ENCODE measurements at regions not wholly inside any gene's neighbourhood (a gene's known extent, or its start where the extent isn't known, plus 50 kb on each side); places are given as distances from the start of the nearest gene placed in this dataset.
A peak's percentile ranks its signal among the peaks of the same experiment; 100 is the strongest.
"Not testable (repeated sequence)": the region's sequence is repeated elsewhere in the genome, so short reads cannot be mapped to it uniquely, and the experiment has no call there.

DNA sequence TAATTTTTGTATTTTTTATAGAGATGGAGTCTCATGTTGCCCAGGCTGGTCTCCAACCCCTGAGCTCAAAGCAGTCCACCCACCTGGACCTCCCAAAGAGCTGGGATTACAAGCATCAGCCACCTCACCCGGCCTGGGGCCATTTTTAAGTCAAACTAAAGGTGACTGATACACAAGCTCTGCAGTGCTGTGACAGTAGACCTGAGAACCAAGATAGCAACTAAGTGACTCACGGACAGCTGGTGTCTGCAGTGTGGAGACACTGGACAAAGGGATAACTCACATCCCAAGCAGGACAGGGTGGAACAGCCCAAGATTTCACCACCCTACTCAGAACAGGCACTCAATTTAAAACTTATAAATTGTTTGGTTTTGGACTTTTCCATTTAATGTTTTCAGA, 402.5 kb downstream of the CD83 start:
- H3K27ac ChIP-seq = no peak overlapping the region
- peak in 1 of 2 experiments; percentile 58 for DNase-seq
- TF ChIP-seq, protein P1, sequence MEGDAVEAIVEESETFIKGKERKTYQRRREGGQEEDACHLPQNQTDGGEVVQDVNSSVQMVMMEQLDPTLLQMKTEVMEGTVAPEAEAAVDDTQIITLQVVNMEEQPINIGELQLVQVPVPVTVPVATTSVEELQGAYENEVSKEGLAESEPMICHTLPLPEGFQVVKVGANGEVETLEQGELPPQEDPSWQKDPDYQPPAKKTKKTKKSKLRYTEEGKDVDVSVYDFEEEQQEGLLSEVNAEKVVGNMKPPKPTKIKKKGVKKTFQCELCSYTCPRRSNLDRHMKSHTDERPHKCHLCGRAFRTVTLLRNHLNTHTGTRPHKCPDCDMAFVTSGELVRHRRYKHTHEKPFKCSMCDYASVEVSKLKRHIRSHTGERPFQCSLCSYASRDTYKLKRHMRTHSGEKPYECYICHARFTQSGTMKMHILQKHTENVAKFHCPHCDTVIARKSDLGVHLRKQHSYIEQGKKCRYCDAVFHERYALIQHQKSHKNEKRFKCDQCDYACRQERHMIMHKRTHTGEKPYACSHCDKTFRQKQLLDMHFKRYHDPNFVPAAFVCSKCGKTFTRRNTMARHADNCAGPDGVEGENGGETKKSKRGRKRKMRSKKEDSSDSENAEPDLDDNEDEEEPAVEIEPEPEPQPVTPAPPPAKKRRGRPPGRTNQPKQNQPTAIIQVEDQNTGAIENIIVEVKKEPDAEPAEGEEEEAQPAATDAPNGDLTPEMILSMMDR (conservative IDR thresholded peaks at IDR 0.05) = no peak
- TF ChIP-seq EZH2 (IDR thresholded peaks at IDR 0.05; ENCODE audit: low read depth) = no peak
- no peaks in the 10 kb centered on the region for H3F3A ChIP-seq (ENCODE audit: insufficient read depth, low read depth)
- no peaks in the 10 kb centered on the region for H3K36me3 ChIP-seq (ENCODE audit: low read depth)
- H3K9me3 ChIP-seq (ENCODE audit: insufficient read depth, low read depth) = no peaks in the 10 kb centered on the region
- H3K79me2 ChIP-seq (ENCODE audit: low read depth) = no peaks in the 10 kb centered on the region
- intact Hi-C loops (cut with micrococcal nuclease; ENCODE audit: unreplicated experiment) = no loop called here
- BruUV-seq (replicated peaks) = no TSS peak
- no peak overlapping the region for H2AFZ ChIP-seq
- no peaks in the 10 kb centered on the region for H3K9me2 ChIP-seq (ENCODE audit: insufficient read depth)
- no peaks in the 10 kb centered on the region for H3K4me1 ChIP-seq (replicated peaks; ENCODE audit: insufficient read depth)
- ChIA-PET CTCF (no interaction called here), POLR2A (ENCODE audit: unreplicated experiment) (no interaction called here)
- no peaks in the 10 kb centered on the region for H4K20me1 ChIP-seq (ENCODE audit: insufficient read depth)
- no peak overlapping the region for H3K4me2 ChIP-seq
- no peak overlapping the region for H3K4me3 ChIP-seq
- H3K27me3 ChIP-seq (ENCODE audit: insufficient read depth, low read depth) = no peaks in the 10 kb centered on the region

DNA sequence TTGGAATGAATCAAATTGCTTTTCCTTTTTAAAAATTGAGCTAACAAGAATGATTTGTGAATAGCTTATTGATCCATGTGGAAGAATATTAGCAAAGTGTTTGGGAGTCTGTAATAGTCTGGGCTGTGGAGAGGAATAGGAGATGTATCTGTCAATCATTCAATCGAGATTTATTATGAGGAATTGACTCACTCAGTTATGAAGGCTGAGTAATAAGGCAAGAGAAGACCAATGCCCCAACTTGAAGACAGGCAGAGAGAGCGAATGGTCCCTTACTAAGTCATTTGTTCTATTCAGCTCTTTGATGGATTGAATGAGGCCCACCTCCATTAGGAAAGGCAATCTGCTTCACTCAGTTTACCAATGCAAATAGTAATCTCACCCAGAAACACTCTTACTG, 403.0 kb downstream of the CD83 start:
- H3K36me3 ChIP-seq (ENCODE audit: low read depth) = no peaks in the 10 kb centered on the region
- no peaks in the 10 kb centered on the region for H3K4me1 ChIP-seq (replicated peaks; ENCODE audit: insufficient read depth)
- no peak overlapping the region for H3K4me3 ChIP-seq
- intact Hi-C loops (cut with micrococcal nuclease; ENCODE audit: unreplicated experiment) = no loop called here
- no TSS peak for BruUV-seq (replicated peaks)
- ChIA-PET POLR2A (ENCODE audit: unreplicated experiment) (no interaction called here), CTCF (no interaction called here)
- H4K20me1 ChIP-seq (ENCODE audit: insufficient read depth) = no peaks in the 10 kb centered on the region
- H3K27me3 ChIP-seq (ENCODE audit: insufficient read depth, low read depth) = no peaks in the 10 kb centered on the region
- TF ChIP-seq EZH2 (IDR thresholded peaks at IDR 0.05; ENCODE audit: low read depth) = no peak
- TF ChIP-seq, protein P1 (conservative IDR thresholded peaks at IDR 0.05) = no peak
- H3F3A ChIP-seq (ENCODE audit: insufficient read depth, low read depth) = no peaks in the 10 kb centered on the region
- no peaks in the 10 kb centered on the region for H3K79me2 ChIP-seq (ENCODE audit: low read depth)
- no peak overlapping the region for H2AFZ ChIP-seq
- H3K4me2 ChIP-seq = no peak overlapping the region
- no peaks in the 10 kb centered on the region for H3K9me3 ChIP-seq (ENCODE audit: insufficient read depth, low read depth)
- DNase-seq = no peak
- no peaks in the 10 kb centered on the region for H3K9me2 ChIP-seq (ENCODE audit: insufficient read depth)
- no peak overlapping the region for H3K27ac ChIP-seq

DNA sequence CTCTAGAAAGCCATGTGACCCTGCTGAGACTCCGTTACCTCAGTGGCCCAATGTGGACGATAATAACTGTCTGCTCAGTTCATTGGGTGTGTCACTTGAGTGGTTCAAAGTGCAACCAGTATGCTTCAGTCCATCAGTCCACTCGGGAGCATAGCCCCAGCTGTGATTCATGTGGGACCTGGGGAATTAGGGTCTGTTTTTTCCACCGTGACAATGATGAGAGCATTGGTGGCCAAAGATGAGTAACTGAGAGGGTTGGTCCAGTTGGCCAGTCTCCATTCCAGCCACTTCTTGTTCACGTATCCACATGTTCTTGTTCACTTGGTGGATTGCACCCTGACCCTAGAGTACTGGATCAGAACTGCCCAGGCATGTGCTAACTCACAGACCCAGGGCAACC, 403.6 kb downstream of the CD83 start:
- intact Hi-C loops (cut with micrococcal nuclease; ENCODE audit: unreplicated experiment) = no loop called here
- ChIA-PET CTCF (no interaction called here), POLR2A (ENCODE audit: unreplicated experiment) (no interaction called here)
- TF ChIP-seq EZH2 (IDR thresholded peaks at IDR 0.05; ENCODE audit: low read depth) = no peak
- TF ChIP-seq, protein P1 (conservative IDR thresholded peaks at IDR 0.05) = no peak
- BruUV-seq (replicated peaks) = no TSS peak
- H3K27ac ChIP-seq = no peak overlapping the region
- H2AFZ ChIP-seq = no peak overlapping the region
- no peaks in the 10 kb centered on the region for H3K27me3 ChIP-seq (ENCODE audit: insufficient read depth, low read depth)
- DNase-seq = no peak
- no peaks in the 10 kb centered on the region for H3K4me1 ChIP-seq (replicated peaks; ENCODE audit: insufficient read depth)
- no peaks in the 10 kb centered on the region for H3K9me3 ChIP-seq (ENCODE audit: insufficient read depth, low read depth)
- no peak overlapping the region for H3K4me3 ChIP-seq
- no peaks in the 10 kb centered on the region for H3F3A ChIP-seq (ENCODE audit: insufficient read depth, low read depth)
- H4K20me1 ChIP-seq (ENCODE audit: insufficient read depth) = no peaks in the 10 kb centered on the region
- H3K36me3 ChIP-seq (ENCODE audit: low read depth) = no peaks in the 10 kb centered on the region
- H3K4me2 ChIP-seq = no peak overlapping the region
- no peaks in the 10 kb centered on the region for H3K9me2 ChIP-seq (ENCODE audit: insufficient read depth)
- H3K79me2 ChIP-seq (ENCODE audit: low read depth) = no peaks in the 10 kb centered on the region

DNA sequence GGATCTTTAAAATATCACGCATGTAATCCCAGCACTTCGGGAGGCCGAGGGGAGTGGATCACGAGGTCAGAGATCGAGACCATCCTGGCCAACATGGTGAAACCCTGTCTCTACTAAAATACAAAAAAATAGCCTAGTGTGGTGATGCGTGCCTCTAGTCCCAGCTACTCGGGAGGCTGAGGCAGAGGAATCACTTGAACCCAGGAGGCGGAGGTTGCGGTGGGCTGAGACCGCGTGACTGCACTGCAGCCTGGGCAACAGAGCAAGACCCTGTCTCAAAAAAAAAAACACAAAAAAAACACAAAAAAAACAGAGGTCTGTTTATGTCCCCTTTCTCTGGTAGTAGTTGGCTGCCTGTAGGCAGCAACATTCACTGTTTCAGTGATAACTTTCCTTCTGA, 404.3 kb downstream of the CD83 start:
- H3K36me3 ChIP-seq (ENCODE audit: low read depth); H4K20me1 ChIP-seq (ENCODE audit: insufficient read depth); H3K4me2 ChIP-seq; intact Hi-C loops (cut with micrococcal nuclease; ENCODE audit: unreplicated experiment); BruUV-seq (replicated peaks); H2AFZ ChIP-seq; DNase-seq; H3K4me1 ChIP-seq (replicated peaks; ENCODE audit: insufficient read depth); H3K4me3 ChIP-seq; H3K79me2 ChIP-seq (ENCODE audit: low read depth); POLR2A ChIA-PET (ENCODE audit: unreplicated experiment); H3K9me3 ChIP-seq (ENCODE audit: insufficient read depth, low read depth); H3K27ac ChIP-seq; H3F3A ChIP-seq (ENCODE audit: insufficient read depth, low read depth); H3K9me2 ChIP-seq (ENCODE audit: insufficient read depth); CTCF ChIA-PET; H3K27me3 ChIP-seq (ENCODE audit: insufficient read depth, low read depth): not testable (repeated sequence)
